ENCODE measurements at regions not wholly inside any gene's neighbourhood (a gene's known extent, or its start where the extent isn't known, plus 50 kb on each side); places are given as distances from the start of the nearest gene placed in this dataset.
"Not testable (repeated sequence)": the region's sequence is repeated elsewhere in the genome, so short reads cannot be mapped to it uniquely, and the experiment has no call there.

DNA sequence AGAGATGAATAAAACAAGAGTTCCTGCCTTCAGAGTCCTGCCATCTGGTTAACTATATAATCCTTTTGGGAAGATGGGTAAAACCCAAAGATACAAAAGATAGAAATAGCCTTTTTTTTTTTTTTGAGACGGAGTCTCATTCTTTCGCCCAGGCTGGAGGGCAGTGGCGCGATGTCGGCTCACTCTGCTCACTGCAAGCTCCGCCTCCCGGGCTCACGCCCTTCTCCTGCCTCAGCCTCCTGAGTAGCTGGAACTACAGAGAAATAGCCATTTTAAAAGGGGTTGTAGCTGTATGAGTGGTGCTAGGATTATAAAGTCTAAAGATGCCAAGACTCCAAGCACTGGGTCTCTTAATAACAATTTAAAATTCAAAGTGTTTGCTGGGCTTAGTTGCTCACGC is 97.2 kb downstream of the KDR start:
- DNase-seq: no peak

GRCh38 chr4:55027596-55027995 is 97.8 kb downstream of the KDR start:
- DNase-seq: no peak

DNA sequence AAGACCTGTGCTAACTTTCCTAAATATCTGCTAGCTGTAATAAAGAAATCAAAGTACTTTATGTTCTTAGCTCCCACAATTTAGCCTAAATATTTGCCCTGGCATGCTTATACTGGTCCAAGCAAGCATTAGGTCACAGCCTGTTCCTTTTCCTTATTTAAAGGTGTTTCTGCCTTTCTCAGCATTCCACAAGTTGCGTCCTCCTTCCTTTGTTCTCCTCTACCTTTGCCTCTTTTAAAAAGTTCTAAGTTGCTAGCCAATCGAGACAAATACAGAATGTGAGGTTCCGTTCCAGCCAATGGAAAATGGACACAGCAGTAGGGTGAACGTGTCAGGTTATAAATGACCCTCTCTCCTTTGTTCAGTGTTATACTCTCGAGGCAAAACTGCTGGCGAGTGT is 99.9 kb downstream of the KDR start:
- not testable (repeated sequence) for DNase-seq

DNA sequence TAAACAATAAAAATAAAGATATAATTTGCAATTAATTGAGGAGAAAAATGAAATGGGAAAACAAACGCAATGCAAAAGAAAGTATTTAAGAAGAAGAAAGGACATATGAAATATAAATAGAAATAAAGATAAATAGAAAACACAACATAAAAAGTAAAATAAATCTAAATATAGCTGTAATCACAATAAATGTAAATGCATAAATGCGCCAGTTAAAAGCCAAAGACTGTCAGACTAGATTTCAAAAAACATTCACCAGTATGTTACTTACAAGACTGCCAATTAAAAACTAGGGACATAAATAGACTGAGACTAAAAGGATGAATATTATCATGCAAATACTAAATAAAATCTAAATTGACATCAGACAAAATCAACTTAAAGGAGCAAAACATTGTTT is 102.4 kb downstream of the KDR start:
- no peak for DNase-seq

DNA sequence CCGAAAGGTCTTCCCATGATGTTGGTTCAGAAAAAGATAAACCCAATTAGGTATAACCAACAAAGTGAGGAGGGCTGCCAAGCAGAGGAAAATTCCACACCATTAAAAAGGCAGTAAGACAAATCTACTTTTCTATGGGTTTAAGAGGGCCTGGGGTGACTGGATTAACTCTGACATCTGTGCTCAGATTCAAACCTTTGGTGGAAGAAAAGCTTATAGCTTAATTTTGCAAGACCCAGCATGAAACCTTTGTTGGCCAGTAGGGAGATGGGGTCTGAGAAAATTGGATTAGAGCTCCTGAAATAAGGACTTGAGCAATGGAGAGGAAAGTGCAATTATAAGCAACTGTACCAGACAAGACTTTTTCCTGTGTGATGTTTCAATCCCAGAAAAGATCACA is 104.2 kb downstream of the KDR start:
- no peak for DNase-seq

GRCh38 chr4:55020131-55020530 is 105.3 kb downstream of the KDR start:
- no peak for DNase-seq

GRCh38 chr4:55018978-55019377 is 106.4 kb downstream of the KDR start:
- no peak for DNase-seq

- DNase-seq: no peak
Observed at GRCh38 chr4:55018521-55018920, 106.9 kb downstream of the KDR start.

DNA sequence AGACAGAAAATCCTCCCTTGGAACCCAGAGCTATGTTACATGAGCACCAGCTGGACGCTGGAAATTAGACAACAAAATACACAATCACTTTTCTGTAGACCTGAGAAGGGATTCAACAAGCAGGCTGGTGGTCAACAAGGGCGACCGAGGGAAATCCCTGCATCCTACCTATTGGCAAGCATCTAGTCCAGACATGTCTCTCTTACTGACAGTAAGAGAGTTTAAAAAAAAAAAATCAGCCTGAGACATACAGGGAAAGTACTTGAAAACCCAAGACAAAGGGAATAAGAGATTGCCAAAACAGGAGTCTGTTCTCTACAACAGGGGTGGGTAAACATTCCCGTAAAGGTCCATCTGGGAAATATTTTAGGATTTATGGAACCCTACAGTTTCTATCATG is 108.0 kb downstream of the KDR start:
- DNase-seq: no peak

DNA sequence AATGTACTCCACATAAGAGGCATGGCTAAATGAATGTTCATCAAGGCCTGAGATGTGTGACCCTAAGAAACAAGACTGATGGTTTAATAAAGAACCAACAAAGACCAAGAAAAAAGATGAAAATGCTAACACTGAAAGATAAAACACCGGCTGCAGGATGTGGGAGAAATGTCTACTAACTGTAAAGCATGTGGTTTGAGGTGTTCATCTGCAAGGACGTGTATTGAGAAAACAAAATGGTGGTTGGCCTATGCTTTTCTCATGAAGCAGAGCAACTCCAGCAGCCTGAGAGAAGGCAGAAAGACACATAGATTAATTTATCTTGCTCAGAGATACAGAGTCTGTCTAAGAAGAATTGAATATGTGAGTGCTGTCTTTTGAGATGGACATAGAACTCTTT is 109.3 kb downstream of the KDR start:
- DNase-seq: peak in 1 of 5 experiments; percentile 39

- DNase-seq: no peak
Observed at GRCh38 chr4:55014876-55015275, 110.5 kb downstream of the KDR start.

DNA sequence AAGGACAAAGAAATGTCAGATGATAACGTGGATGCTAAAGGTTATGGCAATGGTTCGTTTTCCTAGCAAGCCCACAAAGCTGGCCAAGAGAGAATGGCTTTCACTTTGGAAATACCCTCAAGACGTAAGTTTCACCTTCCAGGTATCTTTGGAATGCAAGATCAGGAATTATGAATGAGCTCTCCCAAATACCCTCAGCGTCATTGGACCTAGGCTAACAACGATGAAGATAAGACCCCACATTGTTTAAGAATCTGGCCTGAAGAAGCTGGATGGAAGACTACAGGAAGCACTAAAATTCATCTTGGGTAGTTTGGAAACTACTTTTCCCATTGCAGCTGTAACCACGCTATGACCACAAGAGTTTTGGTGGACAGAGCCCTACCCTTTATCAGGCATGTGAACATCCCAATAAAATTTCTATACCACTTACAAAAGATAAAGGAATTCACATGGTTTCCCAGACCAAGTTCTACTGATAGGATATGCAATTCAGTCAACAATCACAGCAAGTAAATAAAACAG is 111.9 kb downstream of the KDR start:
- no peak for DNase-seq

GRCh38 chr4:55012363-55013230 is 112.8 kb downstream of the KDR start:
- DNase-seq: no peak

- DNase-seq: no peak
Observed at GRCh38 chr4:55011761-55012160, 113.6 kb downstream of the KDR start.

- DNase-seq: no peak
Observed at GRCh38 chr4:55010550-55010949, 114.8 kb downstream of the KDR start.

- DNase-seq: no peak
Observed at GRCh38 chr4:55008166-55009056, 117.0 kb downstream of the KDR start.

- DNase-seq: no peak
Observed at GRCh38 chr4:55005910-55006309, 119.5 kb downstream of the KDR start.

- DNase-seq: no peak
Observed at GRCh38 chr4:55004831-55005230, 120.6 kb downstream of the KDR start.

- DNase-seq: no peak
Observed at GRCh38 chr4:55002431-55002830, 123.0 kb downstream of the KDR start.

- DNase-seq: no peak
Observed at GRCh38 chr4:55001538-55001937, 123.9 kb downstream of the KDR start.

- no peak for DNase-seq
Observed at GRCh38 chr4:54999003-54999402, 126.4 kb downstream of the KDR start.

GRCh38 chr4:54993473-54994026 is 131.8 kb downstream of the KDR start:
- not testable (repeated sequence) for DNase-seq

DNA sequence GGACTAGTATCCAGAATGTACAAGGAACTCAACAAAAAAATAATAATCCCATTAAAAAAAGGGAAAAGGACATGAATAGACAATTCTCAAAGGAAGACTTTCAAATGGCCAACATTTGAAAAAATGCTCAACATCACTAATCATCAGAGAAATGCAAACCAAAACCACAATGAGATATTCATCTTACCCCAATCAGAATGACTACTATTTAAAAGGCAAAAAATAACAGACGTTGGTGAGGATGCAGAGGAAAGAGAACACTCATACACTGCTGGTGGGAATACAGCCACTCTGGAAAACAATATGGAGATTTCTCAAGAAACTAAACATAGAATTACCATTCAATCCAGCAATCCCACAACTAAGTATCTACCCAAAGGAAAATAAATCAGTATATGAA is 133.1 kb downstream of the KDR start:
- no peak for DNase-seq

Measured in T-helper 2 cell (primary cell).